SK-N-SH (cell line): ENCODE measurements at regions not wholly inside any gene's neighbourhood (a gene's known extent, or its start where the extent isn't known, plus 50 kb on each side); places are given as distances from the start of the nearest gene placed in this dataset.

ENCODE experiments used
- CTCF ChIA-PET: fragments of 300-600, 350-600 bp; formaldehyde crosslinking; extraction: SDS; loops from one replicate; lab custom pipeline; 2021; lab: Yijun Ruan, JAX
- POLR2A ChIA-PET: fragments of 350-600 bp; sonication (Branson Sonifier 250); formaldehyde crosslinking; extraction: SDS; loops from one replicate; lab custom pipeline; 2020; ENCODE audit warnings: antibody characterized with exemption, inconsistent platforms; lab: Yijun Ruan, JAX
- DNase-seq: peaks from one replicate; pipeline ENCODE4 v3.0.0; 2012
- H2AFZ ChIP-seq: fragments of 200-600 bp; sonication (generic); 2 replicates; pipeline ENCODE4 v1.8.1; 2016; ENCODE audit warnings: antibody characterized with exemption, mild to moderate bottlenecking, low read depth
- H3F3A ChIP-seq: fragments of 200-600 bp; sonication (generic); replicated peaks from 2 replicates; pipeline ENCODE3; 2016; ENCODE audit warnings: antibody characterized with exemption, mild to moderate bottlenecking; ENCODE audit not compliant: insufficient read depth
- H3K27ac ChIP-seq, 2 experiments: fragments of 200-500 bp in 1 of 2; fragments of 200-600 bp in 1 of 2; sonication (Bioruptor generic) in 1 of 2; sonication (generic), shearing (Covaris generic) in 1 of 2; 2 replicates each; pipeline versions ENCODE4 v1.5.1 to v1.6.1; 2014 to 2016; ENCODE audit warnings: low read depth in 2 of 2, inconsistent platforms in 1 of 2, low read length in 1 of 2, mild to moderate bottlenecking in 1 of 2, mixed read lengths in 1 of 2
- H3K27me3 ChIP-seq: fragments of 200-600 bp; sonication (generic), shearing (Covaris generic); 2 replicates; pipeline ENCODE4 v1.6.1; 2016; ENCODE audit warnings: mixed run types; ENCODE audit not compliant: insufficient read depth
- H3K36me3 ChIP-seq, 2 experiments: fragments of 200-500 bp in 1 of 2; fragments of 200-600 bp in 1 of 2; sonication (Bioruptor generic) in 1 of 2; sonication (generic) in 1 of 2; replicated peaks in 1 of 2; 2 replicates each; pipeline versions ENCODE3 to v1.5.1; 2014 to 2016; ENCODE audit warnings: low read length in 1 of 2, mild to moderate bottlenecking in 1 of 2; ENCODE audit not compliant: insufficient read depth in 2 of 2, control insufficient read depth in 1 of 2
- H3K4me1 ChIP-seq, 2 experiments: fragments of 200-500 bp in 1 of 2; fragments of 200-600 bp in 1 of 2; sonication (Bioruptor generic) in 1 of 2; sonication (generic), shearing (Covaris generic) in 1 of 2; 2 replicates each; pipeline versions ENCODE4 v1.5.1 to v1.6.1; 2014 to 2016; ENCODE audit warnings: low read depth in 1 of 2, low read length in 1 of 2, mixed run types in 1 of 2; ENCODE audit not compliant: insufficient read depth in 2 of 2, control insufficient read depth in 1 of 2
- H3K4me2 ChIP-seq: fragments of 200-600 bp; sonication (generic), shearing (Covaris generic); 2 replicates; pipeline ENCODE4 v1.6.1; 2017; ENCODE audit warnings: mixed run types
- H3K4me3 ChIP-seq, 2 experiments: fragments of 200-500 bp in 1 of 2; fragments of 200-600 bp in 1 of 2; sonication (Bioruptor generic) in 1 of 2; sonication (generic), shearing (Covaris generic) in 1 of 2; 2 replicates each; pipeline versions ENCODE4 v1.5.1 to v1.8.1; 2014 to 2016; ENCODE audit warnings: low read depth in 2 of 2, inconsistent platforms in 1 of 2, low read length in 1 of 2, mild to moderate bottlenecking in 1 of 2, mixed read lengths in 1 of 2, moderate library complexity in 1 of 2
- H3K79me2 ChIP-seq: fragments of 200-600 bp; sonication (generic); 2 replicates; pipeline ENCODE4 v1.8.1; 2017; ENCODE audit warnings: mild to moderate bottlenecking; ENCODE audit not compliant: insufficient read depth
- H3K9ac ChIP-seq: fragments of 200-600 bp; sonication (generic); 2 replicates; pipeline ENCODE4 v1.6.1; 2017; ENCODE audit warnings: mixed run types
- H3K9me2 ChIP-seq: fragments of 200-600 bp; sonication (generic); 2 replicates; pipeline ENCODE4 v1.6.1; 2017; ENCODE audit warnings: mixed run types
- H3K9me3 ChIP-seq: fragments of 200-600 bp; sonication (generic); 2 replicates; pipeline ENCODE4 v1.6.1; 2017; ENCODE audit warnings: mixed run types, mild to moderate bottlenecking, moderate library complexity
- H4K20me1 ChIP-seq: fragments of 200-600 bp; sonication (generic); 2 replicates; pipeline ENCODE4 v1.6.1; 2017; ENCODE audit warnings: mild to moderate bottlenecking, mixed run types; ENCODE audit not compliant: insufficient read depth
- ELF1 ChIP-seq: IDR thresholded peaks from 2 replicates; pipeline ENCODE4 v1.4.0; 2012
- EP300 ChIP-seq, 2 experiments: IDR thresholded peaks; 2 replicates each; pipeline versions ENCODE4 v1.4.0 to v1.6.1; 2012; ENCODE audit warnings: borderline replicate concordance in 1 of 2, low read depth in 1 of 2, low read length in 1 of 2
- EZH2phosphoT487 ChIP-seq: fragments of 200-600 bp; sonication (generic); IDR thresholded peaks from 2 replicates; pipeline ENCODE4 v1.6.1; 2017; ENCODE audit warnings: low read depth, mixed run types, mild to moderate bottlenecking, antibody characterized with exemption, moderate library complexity, borderline replicate concordance
- FOSL2 ChIP-seq: IDR thresholded peaks from 2 replicates; pipeline ENCODE4 v1.4.0; 2012; ENCODE audit warnings: low read depth, mild to moderate bottlenecking, moderate library complexity, borderline replicate concordance
- FOXJ3 ChIP-seq: sonication (generic); formaldehyde crosslinking; IDR thresholded peaks from 2 replicates; pipeline ENCODE4 v1.5.1; 2020; ENCODE audit warnings: mild to moderate bottlenecking, missing genetic modification reagents
- GABPA ChIP-seq: IDR thresholded peaks from 2 replicates; pipeline ENCODE4 v1.4.0; 2012; ENCODE audit warnings: low read depth, mild to moderate bottlenecking
- GATA2 ChIP-seq: sonication (generic); formaldehyde crosslinking; IDR thresholded peaks from 2 replicates; pipeline ENCODE4 v1.5.0; 2020; ENCODE audit warnings: mild to moderate bottlenecking, missing genetic modification reagents
- MEF2A ChIP-seq: IDR thresholded peaks from 2 replicates; pipeline ENCODE4 v1.4.0; 2012; ENCODE audit warnings: low read depth, borderline replicate concordance
- MXI1 ChIP-seq: IDR thresholded peaks from 2 replicates; pipeline ENCODE4 v1.6.1; 2012; ENCODE audit warnings: mild to moderate bottlenecking, low read depth, low read length, improper control_type of control experiment
- RAD21 ChIP-seq: IDR thresholded peaks from 2 replicates; pipeline ENCODE4 v1.6.1; 2012; ENCODE audit warnings: mild to moderate bottlenecking, low read length
- SIN3A ChIP-seq: IDR thresholded peaks from 2 replicates; pipeline ENCODE4 v1.6.1; 2012; ENCODE audit warnings: low read depth, mild to moderate bottlenecking, low read length, moderate library complexity, borderline replicate concordance
- SMC3 ChIP-seq: IDR thresholded peaks from 2 replicates; pipeline ENCODE4 v1.6.1; 2012; ENCODE audit warnings: low read depth, low read length, improper control_type of control experiment
- TCF12 ChIP-seq: IDR thresholded peaks from 2 replicates; pipeline ENCODE4 v1.4.0; 2012
- TEAD4 ChIP-seq: IDR thresholded peaks from 2 replicates; pipeline ENCODE4 v1.4.0; 2012; ENCODE audit warnings: mild to moderate bottlenecking, borderline replicate concordance; ENCODE audit not compliant: insufficient read depth
- YY1 ChIP-seq: IDR thresholded peaks from 2 replicates; pipeline ENCODE4 v1.4.0; 2012; ENCODE audit warnings: low read depth, mild to moderate bottlenecking
- WGBS: methylation state at CpG from one replicate; pipeline ENCODE4 v1.1.6; 2017; ENCODE audit warnings: low lambda C conversion rate; 5-methylcytosine and 5-hydroxymethylcytosine counted together
- TF ChIP-seq, protein P1 (sequence below): fragments of 200-600 bp; sonication (generic); IDR thresholded peaks from 2 replicates; pipeline ENCODE4 v1.6.1; 2017; ENCODE audit warnings: antibody characterized with exemption, mild to moderate bottlenecking, moderate library complexity
- TF ChIP-seq, protein P2 (sequence below): IDR thresholded peaks from 2 replicates; pipeline ENCODE4 v1.4.0; 2012; ENCODE audit warnings: low read depth, borderline replicate concordance
- TF ChIP-seq, protein P3 (sequence below): IDR thresholded peaks from 2 replicates; pipeline ENCODE4 v1.4.0; 2012; ENCODE audit warnings: low read depth
- TF ChIP-seq, protein P4 (sequence below): fragments of 150-350 bp; IDR thresholded peaks from 2 replicates; pipeline ENCODE4 v1.6.1; 2016; ENCODE audit warnings: mild to moderate bottlenecking, low read depth, low read length

DNA sequence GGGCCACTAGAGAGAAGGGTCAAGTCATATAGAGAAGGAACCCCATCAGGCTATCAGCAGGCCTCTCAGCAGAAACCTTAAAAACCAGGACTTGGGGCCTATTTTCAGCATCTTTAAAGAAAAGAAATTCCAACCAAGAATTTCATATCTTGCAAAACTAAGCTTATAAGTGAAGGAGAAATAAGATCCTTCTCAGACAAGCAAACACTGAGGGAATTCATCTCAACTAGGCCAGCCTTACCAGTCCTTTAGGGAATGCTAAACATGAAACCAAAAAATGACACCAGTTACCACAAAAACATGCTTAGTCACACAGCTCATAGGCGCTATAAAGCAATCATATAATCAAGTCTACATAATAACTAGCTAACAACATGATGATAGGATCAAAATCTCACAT lies 407.1 kb downstream of the LRRC70 start:
- Histone ChIP-seq H3K36me3 (no peaks in the 10 kb centered on the region), H3K4me3 (no peak overlapping the region), H3K79me2 (no peaks in the 10 kb centered on the region), H3K27ac (no peak overlapping the region), H3K9ac (no peak overlapping the region), H3K27me3 (no peaks in the 10 kb centered on the region), H3K4me1 (no peaks in the 10 kb centered on the region), H4K20me1 (no peaks in the 10 kb centered on the region), H3K9me3 (peaks cover 9% of the 10 kb centered on the region; the same call in 1 of the 2 replicates), H3K9me2 (no peaks in the 10 kb centered on the region), H3K4me2 (no peak overlapping the region), H2AFZ (no peak overlapping the region), H3F3A (no peaks in the 10 kb centered on the region)
- TF ChIP-seq FOXJ3 (CRISPR knock-in tag), result no peak
- no peak for TF ChIP-seq GATA2 (CRISPR knock-in tag)
- no peak for TF ChIP-seq SMC3
- TF ChIP-seq MXI1, result no peak
- TF ChIP-seq, protein P1, sequence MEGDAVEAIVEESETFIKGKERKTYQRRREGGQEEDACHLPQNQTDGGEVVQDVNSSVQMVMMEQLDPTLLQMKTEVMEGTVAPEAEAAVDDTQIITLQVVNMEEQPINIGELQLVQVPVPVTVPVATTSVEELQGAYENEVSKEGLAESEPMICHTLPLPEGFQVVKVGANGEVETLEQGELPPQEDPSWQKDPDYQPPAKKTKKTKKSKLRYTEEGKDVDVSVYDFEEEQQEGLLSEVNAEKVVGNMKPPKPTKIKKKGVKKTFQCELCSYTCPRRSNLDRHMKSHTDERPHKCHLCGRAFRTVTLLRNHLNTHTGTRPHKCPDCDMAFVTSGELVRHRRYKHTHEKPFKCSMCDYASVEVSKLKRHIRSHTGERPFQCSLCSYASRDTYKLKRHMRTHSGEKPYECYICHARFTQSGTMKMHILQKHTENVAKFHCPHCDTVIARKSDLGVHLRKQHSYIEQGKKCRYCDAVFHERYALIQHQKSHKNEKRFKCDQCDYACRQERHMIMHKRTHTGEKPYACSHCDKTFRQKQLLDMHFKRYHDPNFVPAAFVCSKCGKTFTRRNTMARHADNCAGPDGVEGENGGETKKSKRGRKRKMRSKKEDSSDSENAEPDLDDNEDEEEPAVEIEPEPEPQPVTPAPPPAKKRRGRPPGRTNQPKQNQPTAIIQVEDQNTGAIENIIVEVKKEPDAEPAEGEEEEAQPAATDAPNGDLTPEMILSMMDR, result no peak
- no peak for TF ChIP-seq FOSL2
- TF ChIP-seq YY1, result no peak
- TF ChIP-seq GABPA, result no peak
- TF ChIP-seq TCF12, result no peak
- TF ChIP-seq SIN3A, result no peak
- no peak for TF ChIP-seq MEF2A
- TF ChIP-seq, protein P2, sequence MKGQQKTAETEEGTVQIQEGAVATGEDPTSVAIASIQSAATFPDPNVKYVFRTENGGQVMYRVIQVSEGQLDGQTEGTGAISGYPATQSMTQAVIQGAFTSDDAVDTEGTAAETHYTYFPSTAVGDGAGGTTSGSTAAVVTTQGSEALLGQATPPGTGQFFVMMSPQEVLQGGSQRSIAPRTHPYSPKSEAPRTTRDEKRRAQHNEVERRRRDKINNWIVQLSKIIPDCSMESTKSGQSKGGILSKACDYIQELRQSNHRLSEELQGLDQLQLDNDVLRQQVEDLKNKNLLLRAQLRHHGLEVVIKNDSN, result no peak
- TF ChIP-seq EZH2phosphoT487, result no peak
- no peak for TF ChIP-seq TEAD4
- TF ChIP-seq RAD21, result no peak
- TF ChIP-seq ELF1, result no peak
- no peak for TF ChIP-seq EP300 (IDR thresholded peaks at IDR 0.05; ENCODE audit: borderline replicate concordance in 1 of 2, low read depth in 1 of 2, low read length in 1 of 2)
- TF ChIP-seq, protein P3, sequence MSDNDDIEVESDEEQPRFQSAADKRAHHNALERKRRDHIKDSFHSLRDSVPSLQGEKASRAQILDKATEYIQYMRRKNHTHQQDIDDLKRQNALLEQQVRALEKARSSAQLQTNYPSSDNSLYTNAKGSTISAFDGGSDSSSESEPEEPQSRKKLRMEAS, result no peak
- TF ChIP-seq, protein P4, sequence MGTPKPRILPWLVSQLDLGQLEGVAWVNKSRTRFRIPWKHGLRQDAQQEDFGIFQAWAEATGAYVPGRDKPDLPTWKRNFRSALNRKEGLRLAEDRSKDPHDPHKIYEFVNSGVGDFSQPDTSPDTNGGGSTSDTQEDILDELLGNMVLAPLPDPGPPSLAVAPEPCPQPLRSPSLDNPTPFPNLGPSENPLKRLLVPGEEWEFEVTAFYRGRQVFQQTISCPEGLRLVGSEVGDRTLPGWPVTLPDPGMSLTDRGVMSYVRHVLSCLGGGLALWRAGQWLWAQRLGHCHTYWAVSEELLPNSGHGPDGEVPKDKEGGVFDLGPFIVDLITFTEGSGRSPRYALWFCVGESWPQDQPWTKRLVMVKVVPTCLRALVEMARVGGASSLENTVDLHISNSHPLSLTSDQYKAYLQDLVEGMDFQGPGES, result no peak
- POLR2A ChIA-PET, result no interaction called here
- CTCF ChIA-PET, result no interaction called here
- no peak for DNase-seq
- 0% methylated on average over 1 of the region's 1 CpG for WGBS
